ENCODE measurements at regions not wholly inside any gene's neighbourhood (a gene's known extent, or its start where the extent isn't known, plus 50 kb on each side); places are given as distances from the start of the nearest gene placed in this dataset.
"Not testable (repeated sequence)": the region's sequence is repeated elsewhere in the genome, so short reads cannot be mapped to it uniquely, and the experiment has no call there.

GRCh38 chr1:219430419-219430818 is 182.5 kb downstream of the ZC3H11B start:
- no peak for DNase-seq

DNA sequence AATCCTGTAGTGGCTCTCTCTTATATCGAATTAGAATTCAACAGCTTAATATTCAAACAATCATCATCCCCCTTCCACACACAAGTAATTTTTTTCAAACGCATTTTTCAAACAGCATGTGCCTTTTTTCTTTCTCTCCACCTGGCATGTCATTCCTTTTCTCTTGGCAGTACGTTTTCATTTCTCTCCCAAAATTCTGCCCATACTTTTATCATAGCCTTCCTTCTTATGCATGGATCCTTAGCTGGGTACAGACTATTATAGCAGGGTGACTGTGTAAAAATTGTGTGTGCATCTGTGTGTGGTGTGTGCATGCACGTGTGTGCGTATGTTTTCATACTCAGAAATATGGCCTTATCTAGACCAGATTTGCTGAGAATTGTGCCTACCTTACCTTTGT is 184.3 kb downstream of the ZC3H11B start:
- no peak for DNase-seq

- DNase-seq, result no peak
Observed at GRCh38 chr1:219427989-219428388, 184.9 kb downstream of the ZC3H11B start.

DNA sequence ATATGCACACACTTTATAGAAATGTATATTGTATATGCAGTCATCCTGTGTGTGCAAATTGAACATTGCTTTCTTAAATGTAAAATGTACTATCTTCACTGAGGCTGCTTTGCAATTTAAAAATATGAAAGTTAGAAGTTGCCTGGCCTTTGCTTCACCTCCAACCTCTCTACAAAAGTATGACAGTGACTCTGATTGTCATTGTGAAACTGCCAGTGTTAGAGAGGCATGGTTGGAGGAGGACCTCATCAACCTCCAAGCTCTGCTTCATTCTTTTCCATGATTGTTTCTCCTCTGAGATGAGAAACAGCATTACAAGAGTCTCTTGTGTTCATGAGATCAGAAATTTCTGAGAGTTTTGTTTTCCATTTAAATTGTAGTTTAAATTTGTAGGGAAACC is 185.5 kb downstream of the ZC3H11B start:
- DNase-seq, result no peak

GRCh38 chr1:219422811-219423598 is 189.9 kb downstream of the ZC3H11B start:
- DNase-seq, result no peak

GRCh38 chr1:219420913-219421312 is 192.0 kb downstream of the ZC3H11B start:
- no peak for DNase-seq

DNA sequence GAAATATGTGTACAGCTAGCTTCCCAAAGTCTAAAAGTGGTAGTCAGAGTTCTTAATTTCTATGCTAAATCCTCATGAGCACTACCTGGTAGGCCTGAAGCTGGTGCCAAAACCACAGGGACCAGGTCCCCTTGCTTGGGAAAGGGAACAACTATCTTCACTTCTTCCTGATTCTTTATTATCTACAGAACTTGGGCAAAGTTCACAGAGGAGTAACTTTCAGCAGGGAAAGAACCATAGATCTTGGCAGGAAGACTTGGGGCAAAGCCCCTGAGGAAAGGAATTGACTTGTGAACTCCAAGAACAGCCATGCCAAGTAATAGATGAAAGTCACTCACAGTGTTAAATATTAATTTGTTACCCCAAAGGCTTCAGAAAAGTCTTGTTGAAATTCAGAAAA is 193.0 kb downstream of the ZC3H11B start:
- DNase-seq, result no peak

DNA sequence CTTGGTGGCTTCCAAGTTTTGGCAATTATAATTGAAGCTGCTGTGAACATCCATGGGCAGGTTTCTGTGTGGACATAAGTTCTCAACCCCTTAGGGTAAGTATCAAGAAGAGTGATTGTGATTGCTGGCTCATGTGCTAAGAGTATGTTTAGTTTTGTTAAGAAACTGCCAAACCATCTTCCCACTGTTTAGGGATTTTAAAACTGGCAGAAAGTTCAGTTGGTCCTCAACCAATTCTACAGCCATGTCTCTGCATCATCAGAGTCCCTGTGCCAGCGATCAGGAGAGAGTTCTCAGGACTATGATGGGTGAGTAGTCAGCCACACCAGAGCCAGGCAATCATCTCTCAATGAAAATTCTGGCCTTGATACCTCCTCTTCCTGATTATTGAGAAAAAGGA is 193.8 kb downstream of the ZC3H11B start:
- no peak for DNase-seq

DNA sequence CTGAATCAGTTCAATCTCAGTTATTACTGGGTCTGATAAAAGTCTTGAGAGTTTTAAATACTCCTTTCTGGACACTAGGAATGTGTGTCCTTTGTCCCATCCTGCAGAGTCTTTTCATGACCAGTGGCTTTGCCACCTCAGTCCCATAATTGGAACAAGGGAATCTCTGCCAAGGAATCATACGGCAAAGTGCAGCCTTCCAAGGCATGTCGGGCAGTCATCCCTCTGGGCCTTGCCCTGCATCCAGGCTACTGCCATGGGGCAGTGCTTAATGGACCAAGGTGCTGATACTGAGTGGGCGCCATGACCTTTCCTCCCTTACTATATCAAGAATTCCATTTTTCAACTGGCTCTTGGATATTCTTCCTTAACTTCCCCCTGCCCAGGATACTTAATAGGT is 195.3 kb downstream of the ZC3H11B start:
- no peak for DNase-seq

- peak; percentile 51 for DNase-seq
Observed at GRCh38 chr1:219416598-219417238, 196.2 kb downstream of the ZC3H11B start.

DNA sequence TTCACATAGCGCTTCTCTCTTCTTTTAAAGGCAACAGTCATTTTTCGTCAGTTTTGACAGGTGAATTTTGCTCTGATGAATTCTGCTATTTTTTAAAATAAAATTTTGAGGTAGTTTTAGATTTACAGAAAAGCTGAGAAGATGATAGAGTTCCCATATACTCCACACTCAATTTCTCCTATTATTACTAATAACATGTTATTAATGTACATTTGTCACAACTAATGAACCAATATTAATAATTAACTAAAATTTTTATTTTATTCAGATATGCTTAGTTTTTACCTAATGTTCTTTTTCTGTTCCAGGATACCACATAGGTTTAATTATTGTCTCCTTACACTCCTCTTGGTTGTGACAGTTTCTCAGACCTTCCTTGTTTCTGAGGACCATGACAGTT is 197.0 kb downstream of the ZC3H11B start:
- no peak for DNase-seq

- DNase-seq, result no peak
Observed at GRCh38 chr1:219415433-219415832, 197.5 kb downstream of the ZC3H11B start.

DNA sequence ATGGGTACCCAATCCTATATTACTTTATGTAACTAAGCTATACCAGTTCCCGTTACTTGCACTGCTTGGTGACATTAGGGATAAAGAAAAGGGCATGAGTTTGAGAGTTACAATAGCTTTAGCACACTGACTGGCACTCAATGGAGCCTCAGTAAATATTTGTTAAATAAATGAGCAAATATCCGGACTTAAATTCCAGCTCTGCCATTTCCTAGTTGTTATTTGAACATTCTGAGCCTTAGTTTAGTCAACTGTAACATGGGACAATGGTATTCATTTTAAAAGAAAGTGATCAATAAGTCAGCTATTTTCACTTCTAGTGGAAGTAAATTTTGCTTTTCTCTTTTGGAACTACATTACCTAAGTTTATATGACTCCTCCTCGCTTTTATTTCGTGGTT is 198.7 kb downstream of the ZC3H11B start:
- no peak for DNase-seq

DNA sequence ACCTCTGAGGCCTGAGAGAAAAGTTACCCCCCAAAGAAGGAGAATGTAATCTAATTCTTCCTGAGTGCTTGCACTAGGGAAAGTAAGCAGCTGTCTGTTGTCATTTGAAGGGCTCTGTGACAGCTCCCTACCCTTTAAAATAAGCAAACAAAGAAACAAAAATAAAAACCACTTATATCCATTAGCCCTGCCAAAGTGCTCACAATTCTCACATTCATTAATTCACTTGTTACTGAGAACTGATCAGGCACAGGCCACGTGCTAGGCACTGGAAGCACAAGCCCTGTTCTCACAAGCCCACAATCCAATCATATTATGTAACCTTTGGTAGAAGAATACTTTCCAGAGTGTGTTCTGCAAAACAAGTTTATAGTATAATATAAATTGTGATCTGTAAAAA is 199.4 kb downstream of the ZC3H11B start:
- DNase-seq, result no peak

DNA sequence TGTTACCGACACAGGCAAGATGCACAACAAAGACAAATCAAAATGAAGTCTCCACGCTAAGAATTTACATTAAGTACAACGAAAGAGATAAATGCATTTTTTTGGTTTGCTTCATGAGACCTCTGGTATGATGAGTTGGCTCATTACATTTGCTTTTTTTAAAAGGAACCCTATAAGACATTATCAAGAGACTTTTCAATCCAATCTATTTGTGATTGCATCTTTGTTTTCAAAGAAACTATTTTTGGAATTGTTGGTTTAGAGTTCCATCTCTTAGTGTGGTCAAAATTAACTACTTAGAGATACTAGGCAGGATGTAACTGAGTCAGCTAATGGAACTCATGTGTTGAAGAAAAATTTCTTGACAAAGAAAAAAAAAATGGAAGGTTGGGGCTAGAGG is 200.1 kb downstream of the ZC3H11B start:
- no peak for DNase-seq

GRCh38 chr1:219410721-219411120 is 202.2 kb downstream of the ZC3H11B start:
- not testable (repeated sequence) for DNase-seq

DNA sequence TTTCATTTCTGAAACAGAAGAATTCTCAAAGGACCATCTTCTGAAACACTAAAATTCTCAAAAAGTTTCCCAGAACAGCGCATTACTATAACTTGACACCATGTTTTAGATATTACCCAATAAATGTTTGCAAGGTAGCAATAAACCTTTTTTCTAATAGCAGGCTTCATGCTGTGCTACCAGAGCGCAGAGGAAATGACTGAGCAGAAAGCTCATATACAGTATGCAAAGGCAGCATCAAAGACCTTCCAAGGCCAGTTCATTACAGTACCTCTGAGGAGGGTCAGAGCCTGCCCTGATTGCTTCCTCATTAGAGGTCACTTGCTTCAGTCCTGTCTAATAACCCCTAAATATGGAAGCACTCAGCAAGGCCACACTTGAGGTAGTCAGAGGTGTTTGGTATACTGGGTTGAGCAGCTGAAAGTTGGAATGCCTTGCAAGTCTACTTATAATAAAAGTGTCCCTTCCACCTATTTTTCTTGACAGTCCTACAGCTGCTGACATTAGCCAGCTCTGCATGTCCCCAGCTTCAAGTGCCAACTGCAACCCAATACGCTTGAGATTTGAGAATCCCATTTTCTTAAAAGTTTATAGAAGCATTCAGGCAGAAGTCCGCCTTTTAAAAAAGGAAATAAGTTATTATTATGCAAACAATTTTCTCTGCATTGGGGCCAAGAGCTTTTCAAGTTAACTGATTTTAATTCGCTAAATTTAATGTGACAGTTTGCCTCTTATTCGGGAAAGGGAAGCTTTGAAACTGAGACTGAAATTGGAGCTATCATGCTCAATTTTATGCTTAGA is 207.2 kb downstream of the ZC3H11B start:
- no peak for DNase-seq

- DNase-seq, result no peak
Observed at GRCh38 chr1:219404629-219405028, 208.3 kb downstream of the ZC3H11B start.

GRCh38 chr1:219402925-219403324 is 210.0 kb downstream of the ZC3H11B start:
- DNase-seq, result no peak

GRCh38 chr1:219401724-219402625 is 210.9 kb downstream of the ZC3H11B start:
- DNase-seq, result no peak

DNA sequence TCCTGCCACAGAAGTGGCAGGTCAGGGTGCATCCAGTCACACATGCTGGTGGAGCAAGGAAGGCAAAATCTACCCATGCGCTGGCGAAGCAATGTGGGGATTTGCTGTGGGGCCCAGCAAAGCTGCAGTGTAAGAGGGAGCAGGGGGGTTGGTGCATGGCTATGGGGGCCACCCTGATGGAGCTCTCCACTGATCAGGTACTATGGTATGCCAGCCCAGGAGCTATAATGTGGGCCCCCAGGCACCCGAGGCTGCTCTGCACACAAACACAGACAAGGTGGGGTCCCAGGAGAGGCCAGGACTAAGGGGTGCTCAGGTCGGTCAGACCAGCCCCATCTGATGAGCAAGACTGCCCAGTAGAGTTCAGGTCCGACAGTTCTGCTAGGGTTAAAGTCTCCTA is 213.5 kb downstream of the ZC3H11B start:
- DNase-seq, result no peak

DNA sequence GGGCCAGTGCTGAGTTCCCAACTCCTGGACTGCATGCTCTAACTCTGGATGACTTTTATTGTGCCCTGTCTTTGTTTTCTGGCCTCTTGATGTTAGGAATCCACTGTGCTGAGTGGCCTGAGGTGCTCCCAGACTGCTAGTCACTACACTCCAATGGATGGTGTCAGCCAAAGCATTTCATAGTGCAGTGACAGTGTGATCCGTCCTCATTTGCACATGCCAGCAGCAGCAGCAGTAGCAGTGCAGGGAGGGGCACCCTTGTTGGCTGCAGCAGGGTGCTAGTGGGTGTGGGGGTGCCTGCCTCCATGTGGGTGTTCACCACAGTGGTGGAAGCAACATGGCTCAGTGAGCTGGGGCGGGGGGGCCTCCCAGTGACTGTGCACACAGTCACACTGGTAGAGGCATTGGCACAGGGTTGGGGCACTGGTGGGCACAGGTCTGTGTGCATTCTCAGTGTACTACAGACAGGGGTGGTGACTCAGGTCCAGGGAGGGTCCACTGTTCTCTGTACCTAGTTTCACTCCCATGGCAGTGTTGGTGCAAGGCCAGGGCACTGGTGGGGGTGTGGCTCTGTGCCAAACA is 214.0 kb downstream of the ZC3H11B start:
- no peak for DNase-seq
